ENCODE measurements at regions not wholly inside any gene's neighbourhood (a gene's known extent, or its start where the extent isn't known, plus 50 kb on each side); places are given as distances from the start of the nearest gene placed in this dataset.

DNA sequence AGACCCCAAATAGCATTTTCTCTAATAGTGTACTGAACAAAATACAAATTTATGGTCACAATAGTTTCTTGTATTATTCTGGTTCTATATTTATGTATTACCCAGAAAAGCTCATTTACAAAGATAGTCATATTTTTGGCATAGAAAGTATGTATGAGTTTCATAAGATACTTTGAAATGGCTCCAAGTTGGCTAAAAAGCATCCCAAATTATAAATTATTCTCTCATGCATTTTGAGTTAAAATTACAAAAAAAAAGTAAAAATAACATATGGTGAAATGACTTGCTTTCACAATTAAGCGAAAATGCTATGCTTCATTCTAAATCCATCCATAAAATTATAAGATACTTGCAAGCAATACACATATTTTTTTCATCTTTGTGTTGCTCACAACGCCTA, 530.7 kb downstream of the ZNF804A start:
- no peaks in the 10 kb centered on the region for H3K27me3 Mint-ChIP-seq
- H3K4me1 Mint-ChIP-seq: no peaks in the 10 kb centered on the region
- peaks cover 20% of the 10 kb centered on the region for H3K9me3 Mint-ChIP-seq
- DNase-seq (no peak), ATAC-seq (no peak)
- H3K36me3 Mint-ChIP-seq (ENCODE audit: low read depth): no peaks in the 10 kb centered on the region
- H3K4me3 Mint-ChIP-seq: no peak overlapping the region
- H3K27ac Mint-ChIP-seq: no peak overlapping the region

GRCh38 chr2:185130685-185131084, 532.4 kb downstream of the ZNF804A start:
- Mint-ChIP-seq H3K9me3 (peaks cover 17% of the 10 kb centered on the region), H3K27me3 (no peaks in the 10 kb centered on the region), H3K4me1 (no peaks in the 10 kb centered on the region), H3K36me3 (ENCODE audit: low read depth) (no peaks in the 10 kb centered on the region), H3K27ac (no peak overlapping the region), H3K4me3 (no peak overlapping the region)
- ATAC-seq: no peak
- no peak for DNase-seq

DNA sequence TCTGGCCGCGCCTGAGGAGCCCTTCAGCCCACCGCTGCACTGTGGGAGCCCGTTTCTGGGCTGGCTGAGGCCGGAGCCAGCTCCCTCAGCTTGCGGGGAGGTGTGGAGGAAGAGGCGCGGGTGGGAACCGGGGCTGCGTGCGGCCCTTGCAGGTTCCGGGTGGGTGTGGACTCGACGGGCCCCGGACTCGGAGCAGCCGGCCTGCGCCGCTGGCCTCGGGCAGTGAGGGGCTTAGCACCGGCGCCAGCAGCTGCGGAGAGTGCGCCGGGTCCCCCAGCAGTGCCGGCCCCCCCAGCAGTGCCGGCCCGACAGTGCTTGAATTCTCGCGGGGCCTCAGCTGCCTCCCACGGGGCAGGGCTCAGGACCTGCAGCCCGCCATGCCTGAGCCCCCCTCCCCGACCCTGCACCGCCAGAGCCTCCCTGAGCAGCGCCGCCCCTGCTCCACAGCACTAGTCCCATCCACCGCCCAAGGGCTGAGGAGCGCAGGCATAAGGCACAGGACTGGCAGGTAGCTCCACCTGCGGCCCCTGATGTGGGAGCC, 534.2 kb downstream of the ZNF804A start:
- peaks cover 10% of the 10 kb centered on the region for H3K9me3 Mint-ChIP-seq
- DNase-seq (no peak), ATAC-seq (no peak)
- no peaks in the 10 kb centered on the region for H3K4me1 Mint-ChIP-seq
- H3K4me3 Mint-ChIP-seq: no peak overlapping the region
- no peak overlapping the region for H3K27ac Mint-ChIP-seq
- H3K27me3 Mint-ChIP-seq: no peaks in the 10 kb centered on the region
- no peaks in the 10 kb centered on the region for H3K36me3 Mint-ChIP-seq (ENCODE audit: low read depth)

GRCh38 chr2:185137700-185138099, 539.4 kb downstream of the ZNF804A start:
- Mint-ChIP-seq H3K36me3 (ENCODE audit: low read depth) (no peaks in the 10 kb centered on the region), H3K27ac (no peak overlapping the region), H3K4me3 (no peak overlapping the region), H3K4me1 (no peaks in the 10 kb centered on the region), H3K27me3 (no peaks in the 10 kb centered on the region), H3K9me3 (peaks cover 19% of the 10 kb centered on the region)
- ATAC-seq (no peak), DNase-seq (no peak)

- no peaks in the 10 kb centered on the region for H3K4me1 Mint-ChIP-seq
- no peak overlapping the region for H3K4me3 Mint-ChIP-seq
- DNase-seq (no peak), ATAC-seq (no peak)
- H3K9me3 Mint-ChIP-seq: peaks cover 9% of the 10 kb centered on the region
- no peaks in the 10 kb centered on the region for H3K27me3 Mint-ChIP-seq
- no peaks in the 10 kb centered on the region for H3K36me3 Mint-ChIP-seq (ENCODE audit: low read depth)
- no peak overlapping the region for H3K27ac Mint-ChIP-seq
These were observed 544.3 kb downstream of the ZNF804A start for GRCh38 chr2:185142677-185143076.

DNA sequence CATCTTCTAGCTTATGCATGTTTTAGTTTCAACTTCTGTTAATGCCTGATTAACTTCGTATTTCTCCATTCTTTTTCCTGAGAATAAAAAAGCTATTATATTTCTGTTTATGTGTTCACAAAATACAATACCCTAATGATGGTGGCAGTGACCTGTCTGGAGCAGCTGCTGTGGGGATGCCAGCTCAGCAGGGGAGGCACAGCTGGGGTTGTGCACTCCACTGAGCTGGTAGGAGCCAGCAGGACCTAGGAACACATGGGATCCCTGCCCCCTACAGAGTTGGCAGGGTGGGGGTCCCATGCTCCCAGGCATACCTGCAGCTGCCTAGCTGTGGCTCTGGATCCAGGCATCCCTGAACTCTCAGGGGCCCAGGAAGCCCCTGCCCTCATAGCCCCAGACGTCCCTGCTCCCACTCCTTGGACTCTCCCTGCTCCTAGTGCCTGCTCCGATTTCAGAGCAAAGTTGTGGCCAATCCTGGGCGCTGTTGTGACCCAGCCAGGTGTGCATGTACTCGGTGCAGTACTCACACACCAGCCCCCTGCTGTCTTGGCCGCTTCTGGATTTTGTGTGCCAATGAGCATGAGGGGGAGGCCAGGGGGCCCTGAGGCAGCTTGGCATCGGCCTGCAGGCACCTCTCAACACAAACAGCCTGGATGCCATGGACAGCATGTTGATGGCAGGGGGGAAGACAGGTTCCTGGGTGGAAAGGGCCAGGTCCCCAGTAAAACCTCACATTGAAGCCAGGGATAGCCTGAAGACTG, 546.0 kb downstream of the ZNF804A start:
- DNase-seq (no peak), ATAC-seq (no peak)
- Mint-ChIP-seq H3K4me1 (no peaks in the 10 kb centered on the region), H3K9me3 (peaks cover 6% of the 10 kb centered on the region), H3K4me3 (no peak overlapping the region), H3K27ac (no peak overlapping the region), H3K27me3 (no peaks in the 10 kb centered on the region), H3K36me3 (ENCODE audit: low read depth) (no peaks in the 10 kb centered on the region)

GRCh38 chr2:185145316-185146121, 547.2 kb downstream of the ZNF804A start:
- H3K27ac Mint-ChIP-seq: no peak overlapping the region
- H3K9me3 Mint-ChIP-seq: peaks cover 4% of the 10 kb centered on the region
- H3K27me3 Mint-ChIP-seq: no peaks in the 10 kb centered on the region
- no peaks in the 10 kb centered on the region for H3K4me1 Mint-ChIP-seq
- DNase-seq (no peak), ATAC-seq (no peak)
- no peaks in the 10 kb centered on the region for H3K36me3 Mint-ChIP-seq (ENCODE audit: low read depth)
- H3K4me3 Mint-ChIP-seq: no peak overlapping the region

GRCh38 chr2:185147361-185147760, 549.0 kb downstream of the ZNF804A start:
- DNase-seq: no peak
- no peaks in the 10 kb centered on the region for H3K27me3 Mint-ChIP-seq
- ATAC-seq: no peak
- H3K4me1 Mint-ChIP-seq: no peaks in the 10 kb centered on the region
- H3K27ac Mint-ChIP-seq: no peak overlapping the region
- no peaks in the 10 kb centered on the region for H3K9me3 Mint-ChIP-seq
- H3K4me3 Mint-ChIP-seq: no peak overlapping the region
- no peaks in the 10 kb centered on the region for H3K36me3 Mint-ChIP-seq (ENCODE audit: low read depth)

GRCh38 chr2:185152186-185152585, 553.9 kb downstream of the ZNF804A start:
- Mint-ChIP-seq H3K4me3 (no peak overlapping the region), H3K27me3 (no peaks in the 10 kb centered on the region), H3K27ac (no peak overlapping the region), H3K4me1 (no peaks in the 10 kb centered on the region), H3K36me3 (ENCODE audit: low read depth) (no peaks in the 10 kb centered on the region), H3K9me3 (no peaks in the 10 kb centered on the region)
- DNase-seq (no peak), ATAC-seq (no peak)

GRCh38 chr2:185161701-185162100, 563.4 kb downstream of the ZNF804A start:
- no peak for DNase-seq
- no peaks in the 10 kb centered on the region for H3K4me1 Mint-ChIP-seq
- ATAC-seq: no peak
- H3K27me3 Mint-ChIP-seq: no peaks in the 10 kb centered on the region
- no peak overlapping the region for H3K27ac Mint-ChIP-seq
- H3K4me3 Mint-ChIP-seq: no peak overlapping the region
- peaks cover 7% of the 10 kb centered on the region for H3K9me3 Mint-ChIP-seq
- H3K36me3 Mint-ChIP-seq (ENCODE audit: low read depth): no peaks in the 10 kb centered on the region

GRCh38 chr2:185174353-185174752, 564.3 kb upstream of the FSIP2 start:
- no peak overlapping the region for H3K27ac Mint-ChIP-seq
- no peaks in the 10 kb centered on the region for H3K9me3 Mint-ChIP-seq
- H3K4me3 Mint-ChIP-seq: no peak overlapping the region
- no peaks in the 10 kb centered on the region for H3K4me1 Mint-ChIP-seq
- no peak for DNase-seq
- no peaks in the 10 kb centered on the region for H3K36me3 Mint-ChIP-seq (ENCODE audit: low read depth)
- no peak for ATAC-seq
- H3K27me3 Mint-ChIP-seq: no peaks in the 10 kb centered on the region

DNA sequence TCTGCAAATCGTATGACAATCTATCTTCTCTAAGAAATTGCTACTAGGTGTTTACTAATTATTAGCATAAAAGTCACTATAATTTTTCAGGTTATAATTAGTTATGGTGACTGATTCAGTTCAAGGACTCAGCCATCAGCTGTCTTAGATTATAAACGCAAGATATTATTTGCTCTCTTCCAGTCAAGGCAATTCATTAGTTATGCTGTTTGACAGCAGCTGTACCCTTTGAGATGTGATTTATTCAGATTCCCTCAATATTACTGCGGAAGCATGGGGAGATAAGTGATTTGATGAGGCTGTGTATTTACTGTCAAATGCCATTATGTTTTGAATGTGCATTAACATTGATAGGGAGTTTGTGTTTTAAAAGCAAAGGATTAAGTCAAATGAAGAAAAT, 558.9 kb upstream of the FSIP2 start:
- H3K4me1 Mint-ChIP-seq: no peaks in the 10 kb centered on the region
- DNase-seq (no peak), ATAC-seq (no peak)
- H3K36me3 Mint-ChIP-seq (ENCODE audit: low read depth): no peaks in the 10 kb centered on the region
- no peak overlapping the region for H3K27ac Mint-ChIP-seq
- no peaks in the 10 kb centered on the region for H3K27me3 Mint-ChIP-seq
- H3K4me3 Mint-ChIP-seq: no peak overlapping the region
- H3K9me3 Mint-ChIP-seq: no peaks in the 10 kb centered on the region

GRCh38 chr2:185181901-185182300, 556.7 kb upstream of the FSIP2 start:
- ATAC-seq: no peak
- Mint-ChIP-seq H3K4me1 (no peaks in the 10 kb centered on the region), H3K27ac (no peak overlapping the region), H3K27me3 (no peaks in the 10 kb centered on the region), H3K36me3 (ENCODE audit: low read depth) (no peaks in the 10 kb centered on the region), H3K4me3 (no peak overlapping the region), H3K9me3 (no peaks in the 10 kb centered on the region)
- no peak for DNase-seq

DNA sequence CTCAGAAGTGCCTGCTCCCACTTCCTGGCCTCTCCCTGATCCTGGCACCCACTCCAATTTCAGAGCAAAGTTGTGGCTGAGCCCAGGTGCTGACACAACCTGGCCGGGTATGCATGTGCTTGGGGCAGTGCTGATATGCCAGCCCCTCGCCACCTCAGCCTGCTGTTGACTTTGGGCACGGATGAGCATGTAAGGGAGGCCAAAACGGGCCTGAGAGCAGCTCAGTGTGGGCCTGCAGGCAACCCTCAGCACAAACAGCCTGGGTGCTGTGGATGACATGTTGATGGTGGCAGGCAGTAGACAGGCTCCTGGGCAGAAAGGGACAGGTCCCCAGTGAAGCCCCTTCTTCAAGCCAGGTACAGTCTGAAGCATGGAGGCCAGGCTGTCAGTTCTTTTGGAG, 553.6 kb upstream of the FSIP2 start:
- Mint-ChIP-seq H3K27me3 (no peaks in the 10 kb centered on the region), H3K9me3 (no peaks in the 10 kb centered on the region), H3K27ac (no peak overlapping the region), H3K4me1 (no peaks in the 10 kb centered on the region), H3K36me3 (ENCODE audit: low read depth) (no peaks in the 10 kb centered on the region), H3K4me3 (no peak overlapping the region)
- no peak for ATAC-seq
- DNase-seq: no peak

DNA sequence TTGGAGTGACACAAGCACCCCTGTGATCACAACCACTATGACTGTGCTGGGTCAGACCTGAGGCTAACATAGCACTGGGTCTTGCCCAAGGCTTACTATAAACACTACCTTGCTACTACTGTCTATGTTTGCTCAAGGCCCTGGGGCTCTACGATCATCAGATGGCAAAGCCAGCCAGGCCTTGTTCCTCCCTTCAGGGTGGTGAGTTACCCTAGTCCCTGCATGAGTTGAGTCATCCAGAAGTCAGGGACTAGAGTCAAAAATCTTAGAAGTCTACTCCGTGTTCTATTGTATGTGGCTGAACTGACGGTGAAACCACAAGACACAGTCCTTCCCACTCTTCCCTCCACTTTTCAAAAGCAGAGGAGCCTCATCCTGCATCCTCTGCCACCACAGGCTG, 551.2 kb upstream of the FSIP2 start:
- no peaks in the 10 kb centered on the region for H3K36me3 Mint-ChIP-seq (ENCODE audit: low read depth)
- ATAC-seq: peak; percentile 20
- no peak overlapping the region for H3K4me3 Mint-ChIP-seq
- H3K27me3 Mint-ChIP-seq: no peaks in the 10 kb centered on the region
- no peaks in the 10 kb centered on the region for H3K4me1 Mint-ChIP-seq
- H3K9me3 Mint-ChIP-seq: peaks cover 4% of the 10 kb centered on the region
- H3K27ac Mint-ChIP-seq: no peak overlapping the region
- DNase-seq: no peak

All from activated naive CD8-positive, alpha-beta T cell treated with anti-CD3 and anti-CD28 coated beads, Interleukin-2, amount 50 U/mL, for 24 hours (primary cell).